Calu3 (cell line): ENCODE measurements at regions not wholly inside any gene's neighbourhood (a gene's known extent, or its start where the extent isn't known, plus 50 kb on each side); places are given as distances from the start of the nearest gene placed in this dataset.

Experiments
- BruUV-seq: library from RNA; stranded (reverse); fragments of 400-500 nt; replicated peaks from 2 replicates; lab custom pipeline; 2021; lab: Mats Ljungman, UMichigan
- CTCF ChIA-PET: fragments of 300-600 bp; sonication (Branson Sonifier 250); formaldehyde crosslinking; loops from one replicate; lab custom pipeline; 2022; ENCODE audit warnings: antibody characterized with exemption; lab: Charles Lee
- DNase-seq: peaks from one replicate; pipeline ENCODE4 v3.0.0; 2022
- H3K27ac Mint-ChIP-seq: one replicate; pipeline ENCODE4 v1.8.0; 2022; ENCODE audit warnings: mixed read lengths; ENCODE audit not compliant: unreplicated experiment
- H3K27me3 Mint-ChIP-seq: one replicate; pipeline ENCODE4 v1.8.0; 2022; ENCODE audit warnings: mixed read lengths; ENCODE audit not compliant: unreplicated experiment
- H3K36me3 Mint-ChIP-seq: one replicate; pipeline ENCODE4 v1.8.0; 2022; ENCODE audit warnings: mild to moderate bottlenecking, moderate library complexity, mixed read lengths; ENCODE audit not compliant: insufficient read depth, unreplicated experiment
- H3K4me1 Mint-ChIP-seq: one replicate; pipeline ENCODE4 v1.8.0; 2022; ENCODE audit warnings: mild to moderate bottlenecking, low read depth, mixed read lengths; ENCODE audit not compliant: unreplicated experiment
- H3K4me3 Mint-ChIP-seq: one replicate; pipeline ENCODE4 v1.8.0; 2022; ENCODE audit warnings: mild to moderate bottlenecking, low read depth, moderate library complexity, mixed read lengths; ENCODE audit not compliant: unreplicated experiment
- H3K9me3 Mint-ChIP-seq: one replicate; pipeline ENCODE4 v1.8.0; 2022; ENCODE audit warnings: low read depth, mixed read lengths; ENCODE audit not compliant: unreplicated experiment
- CTCF ChIP-seq: fragments of 200-600 bp; IDR thresholded peaks from one replicate; pipeline ENCODE4 v1.8.0; 2022; ENCODE audit warnings: antibody characterized with exemption; ENCODE audit not compliant: unreplicated experiment
- intact Hi-C: fragments of 100-400 bp; cut with micrococcal nuclease; formaldehyde crosslinking; loops from one replicate; pipeline ENCODE4 v1.10.0; 2022; ENCODE audit not compliant: unreplicated experiment

DNA sequence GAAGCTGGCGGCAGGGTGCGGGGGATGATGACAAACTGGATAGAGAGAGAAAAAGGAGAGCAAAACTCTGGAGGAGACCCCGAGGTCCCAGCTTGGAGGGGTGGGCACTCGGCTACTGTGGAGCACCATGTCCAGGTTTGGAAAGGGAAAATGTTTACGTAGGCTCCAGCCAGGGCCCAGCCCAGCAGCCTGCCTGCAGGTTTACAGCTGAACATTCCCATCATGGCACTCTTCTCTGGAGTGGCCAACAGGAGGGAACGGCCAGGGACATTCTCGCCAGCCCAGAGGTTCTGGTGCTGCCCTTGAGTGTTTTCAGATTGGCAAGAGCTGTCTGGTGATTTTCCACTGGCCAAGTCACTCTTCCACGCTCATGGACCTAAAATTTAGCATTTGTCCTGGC lies 262.9 kb upstream of the TCF4 start:
- no peak overlapping the region for H3K4me3 Mint-ChIP-seq
- TF ChIP-seq CTCF = no peak
- H3K27me3 Mint-ChIP-seq = no peaks in the 10 kb centered on the region
- intact Hi-C loops = loop anchor here (10.0 kb wide), 1 partner anchor 506 kb away; no protein-coding TSS in a partner anchor
- CTCF ChIA-PET = interaction anchor here (1.3 kb wide), 1 partner anchor 62 kb away, joined by 4 read pairs; no protein-coding TSS in a partner anchor
- no peak overlapping the region for H3K27ac Mint-ChIP-seq
- no peak for DNase-seq
- H3K9me3 Mint-ChIP-seq = peaks cover 2% of the 10 kb centered on the region
- BruUV-seq = no TSS peak
- H3K36me3 Mint-ChIP-seq = no peaks in the 10 kb centered on the region
- peaks cover 10% of the 10 kb centered on the region for H3K4me1 Mint-ChIP-seq

DNA sequence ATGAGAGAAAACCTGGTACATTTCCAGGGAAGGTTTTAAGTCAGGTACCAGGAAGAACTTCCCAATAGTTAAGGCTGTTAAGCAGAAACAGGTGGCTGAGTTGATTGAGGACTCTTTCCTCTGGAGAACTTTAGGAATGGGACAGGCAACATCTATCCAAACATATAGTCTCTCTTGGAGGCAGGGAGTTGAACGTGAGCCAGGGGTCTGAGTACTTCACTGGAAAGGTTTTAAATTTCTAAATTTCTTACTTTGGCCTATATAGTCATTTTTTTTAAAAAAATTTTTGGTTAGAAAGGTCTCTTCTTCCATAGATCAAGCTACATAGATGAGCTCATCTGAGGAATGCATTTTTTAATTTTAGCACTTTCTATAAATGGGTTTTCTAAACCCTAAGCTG lies 261.4 kb upstream of the TCF4 start:
- no peak for TF ChIP-seq CTCF
- H3K9me3 Mint-ChIP-seq = peaks cover 2% of the 10 kb centered on the region
- no peak overlapping the region for H3K4me3 Mint-ChIP-seq
- H3K27ac Mint-ChIP-seq = no peak overlapping the region
- DNase-seq = no peak
- H3K36me3 Mint-ChIP-seq = no peaks in the 10 kb centered on the region
- CTCF ChIA-PET = no interaction called here
- no TSS peak for BruUV-seq
- H3K27me3 Mint-ChIP-seq = no peaks in the 10 kb centered on the region
- intact Hi-C loops = no loop called here
- no peaks in the 10 kb centered on the region for H3K4me1 Mint-ChIP-seq

GRCh38 chr18:55847960-55848359 lies 260.0 kb upstream of the TCF4 start:
- TF ChIP-seq CTCF = no peak
- no peak for DNase-seq
- no TSS peak for BruUV-seq
- CTCF ChIA-PET = no interaction called here
- Mint-ChIP-seq H3K27ac (no peak overlapping the region), H3K36me3 (no peaks in the 10 kb centered on the region), H3K4me1 (no peaks in the 10 kb centered on the region), H3K27me3 (no peaks in the 10 kb centered on the region), H3K4me3 (no peak overlapping the region), H3K9me3 (peaks cover 2% of the 10 kb centered on the region)
- intact Hi-C loops = no loop called here

GRCh38 chr18:55845221-55845620 lies 257.2 kb upstream of the TCF4 start:
- CTCF ChIA-PET = interaction anchor here (0.7 to 2.1 kb wide), 2 partner anchors 11 to 62 kb away, joined by 4 to 5 read pairs; no protein-coding TSS in a partner anchor
- BruUV-seq = no TSS peak

More at GRCh38 chr18:55845221-55845620, 257.2 kb upstream of the TCF4 start:
- H3K27ac Mint-ChIP-seq = no peak overlapping the region
- intact Hi-C loops = no loop called here
- TF ChIP-seq CTCF = no peak
- no peak for DNase-seq
- H3K4me3 Mint-ChIP-seq = no peak overlapping the region
- H3K36me3 Mint-ChIP-seq = no peaks in the 10 kb centered on the region
- H3K9me3 Mint-ChIP-seq = peaks cover 3% of the 10 kb centered on the region
- H3K27me3 Mint-ChIP-seq = no peaks in the 10 kb centered on the region
- no peaks in the 10 kb centered on the region for H3K4me1 Mint-ChIP-seq
